Esophagus muscularis mucosa (tissue), 4 donors: ENCODE measurements at regions not wholly inside any gene's neighbourhood (a gene's known extent, or its start where the extent isn't known, plus 50 kb on each side); places are given as distances from the start of the nearest gene placed in this dataset.

ENCODE experiments used
- DNase-seq: peaks from one replicate; pipeline ENCODE4 v3.0.0-alpha.2; 2017; ENCODE audit errors: extremely low spot score
- H3K27ac ChIP-seq, 4 donors: fragments of 200-600 bp; sonication (generic); replicated peaks in 1 of 4; 1 replicate in 3 of 4; 2 replicates in 1 of 4; pipeline ENCODE4 v1.5.1; 2016 to 2019; ENCODE audit warnings: mild to moderate bottlenecking in 1 of 4
- H3K27me3 ChIP-seq, 4 donors: fragments of 200-600 bp; sonication (generic); one replicate each; pipeline versions ENCODE4 v1.5.1 to v1.6.0; 2016 to 2019
- H3K36me3 ChIP-seq, 4 donors: fragments of 200-600 bp; sonication (generic); one replicate each; pipeline ENCODE4 v1.5.1; 2016 to 2019
- H3K4me1 ChIP-seq, 4 donors: fragments of 200-600 bp; sonication (generic); one replicate each; pipeline ENCODE4 v1.5.1; 2016 to 2019
- H3K4me3 ChIP-seq, 4 donors: fragments of 200-600 bp; sonication (generic); 1 replicate in 2 of 4; 2 replicates in 2 of 4; pipeline ENCODE4 v1.5.1; 2016 to 2019; ENCODE audit warnings: mild to moderate bottlenecking in 4 of 4, moderate library complexity in 1 of 4
- H3K9me3 ChIP-seq, 4 donors: fragments of 200-600 bp; sonication (generic); 1 replicate in 3 of 4; 2 replicates in 1 of 4; pipeline ENCODE4 v1.5.1; 2016 to 2019
- CTCF ChIP-seq, 3 experiments: fragments of 200-600 bp in 2 of 3; fragments of 450-650 bp in 1 of 3; sonication (generic) in 2 of 3; IDR thresholded peaks; one replicate each; pipeline ENCODE4 v1.5.1; 2017 to 2019; ENCODE audit warnings: antibody characterized with exemption in 3 of 3, mild to moderate bottlenecking in 2 of 3, moderate library complexity in 1 of 3
- EP300 ChIP-seq: sonication (generic); formaldehyde crosslinking; IDR thresholded peaks from one replicate; pipeline ENCODE4 v1.6.1; 2017; ENCODE audit warnings: antibody characterized with exemption
- POLR2A ChIP-seq: fragments of 450-650 bp; IDR thresholded peaks from one replicate; pipeline ENCODE4 v1.6.1; 2017; ENCODE audit warnings: antibody characterized with exemption, moderate library complexity, mild to moderate bottlenecking, low read depth
- POLR2AphosphoS5 ChIP-seq, 2 donors: sonication (generic); formaldehyde crosslinking; IDR thresholded peaks; one replicate each; pipeline ENCODE4 v1.6.1; 2017; ENCODE audit warnings: antibody characterized with exemption in 2 of 2
- WGBS: methylation state at CpG from one replicate; pipeline ENCODE4 v1.1.5; 2018; 5-methylcytosine and 5-hydroxymethylcytosine counted together
- intact Hi-C: fragments of 100-400 bp; cut with DNase I; formaldehyde crosslinking; loops from one replicate; pipeline ENCODE4 v1.15.1; 2023

DNA sequence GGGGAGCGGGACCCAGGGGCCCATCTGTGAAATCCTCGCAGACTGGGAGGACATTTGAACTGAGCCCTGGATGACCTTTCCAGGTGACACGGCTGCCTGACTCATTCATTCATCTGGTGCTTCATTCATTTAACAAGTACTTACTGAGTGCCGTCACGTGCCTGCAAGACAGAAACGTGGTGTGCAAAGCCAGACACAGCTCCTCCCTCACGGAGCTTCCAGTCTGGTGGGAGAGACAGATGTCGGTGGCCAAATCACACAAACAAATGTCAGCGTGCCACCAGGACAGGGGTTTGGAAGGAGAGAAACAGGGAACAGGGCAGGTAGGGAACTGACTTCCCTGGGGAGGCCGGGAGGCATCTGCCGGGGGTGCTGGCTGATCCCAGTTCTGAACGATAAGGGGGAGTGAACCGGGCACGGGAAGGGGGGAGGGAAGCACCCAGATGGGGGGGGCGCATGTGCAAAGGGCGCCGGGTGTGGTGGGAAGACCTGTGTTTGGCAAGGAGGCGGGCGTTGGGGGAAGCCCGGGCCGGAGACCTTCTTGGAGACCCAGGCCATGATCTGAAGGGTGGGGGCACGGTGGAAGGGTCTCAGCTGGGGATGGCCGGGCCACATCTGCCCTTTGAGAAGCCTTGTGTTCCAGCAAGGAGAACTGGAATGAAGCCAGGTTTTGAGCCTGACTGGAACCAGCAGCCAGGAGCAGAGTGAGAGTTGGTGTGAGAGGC, 93.6 kb upstream of the CIBAR2 start:
- 38% methylated on average over 15 of the region's 23 CpGs for WGBS
- H3K4me3 ChIP-seq: peak overlapping the region; percentile 14 to 26 (median 20)
- no peaks in the 10 kb centered on the region for H3K36me3 ChIP-seq
- H3K27ac ChIP-seq: peak overlapping the region in 3 of 4 donors; percentile 64 to 82 (median 81)
- intact Hi-C loops: no loop called here
- no peaks in the 10 kb centered on the region for H3K9me3 ChIP-seq
- no peak for TF ChIP-seq EP300
- TF ChIP-seq POLR2AphosphoS5 (IDR thresholded peaks at IDR 0.05): peak in 1 of 2 donors; percentile 14
- peaks cover 53 to 100% (median 98%) of the 10 kb centered on the region in 4 donors for H3K4me1 ChIP-seq
- DNase-seq: no peak
- H3K27me3 ChIP-seq: no peaks in the 10 kb centered on the region

DNA sequence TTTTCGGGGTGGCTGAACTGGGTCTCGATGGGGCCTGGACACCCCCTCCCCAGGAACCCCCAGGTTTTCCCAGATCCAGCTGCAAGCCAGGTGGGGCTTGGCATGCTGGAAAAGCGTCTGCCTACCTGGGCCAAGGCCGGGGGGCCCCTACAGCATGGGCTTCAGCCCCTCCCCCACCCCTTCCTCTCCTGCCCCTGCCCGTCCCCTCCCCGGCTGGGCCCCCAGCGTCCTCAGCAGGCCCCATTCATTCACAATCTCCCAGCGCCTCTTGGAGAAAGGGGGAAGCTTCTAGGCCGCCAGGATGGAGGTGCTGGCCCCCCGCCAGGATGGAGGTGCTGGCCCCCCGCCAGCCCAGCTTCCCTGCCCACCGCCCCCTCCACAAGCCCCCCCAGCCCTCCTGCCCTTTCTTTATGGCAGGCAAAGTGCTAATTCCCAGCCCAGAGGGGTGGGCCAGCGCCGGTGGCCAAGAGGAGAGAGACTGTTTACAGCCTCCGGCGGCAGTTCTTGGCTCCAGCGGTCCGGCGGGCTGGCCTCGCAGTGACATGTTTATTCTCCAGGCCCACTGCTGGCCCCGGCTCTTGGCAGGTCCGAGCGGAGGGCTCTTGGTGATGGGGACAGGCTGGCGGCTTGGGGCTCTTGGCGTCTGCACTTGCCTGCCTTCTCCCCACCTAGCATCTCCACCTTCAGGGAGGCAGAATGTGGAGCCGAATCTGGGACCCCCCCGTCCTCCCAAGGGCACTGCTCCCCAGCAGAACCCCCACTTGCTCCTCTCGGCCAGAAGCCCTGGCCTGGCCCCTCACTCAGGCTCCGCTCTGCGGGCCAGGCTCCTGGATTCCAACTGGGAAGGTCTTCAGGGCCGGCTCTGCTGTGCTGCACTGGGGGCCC, 94.4 kb upstream of the CIBAR2 start:
- H3K4me1 ChIP-seq: peaks cover 53 to 100% (median 98%) of the 10 kb centered on the region in 4 donors
- intact Hi-C loops: no loop called here
- H3K27ac ChIP-seq: peak overlapping the region; percentile 64 to 82 (median 82)
- DNase-seq: no peak
- H3K36me3 ChIP-seq: no peaks in the 10 kb centered on the region
- no peak for TF ChIP-seq POLR2A
- TF ChIP-seq POLR2AphosphoS5 (IDR thresholded peaks at IDR 0.05): peak; percentile 51 to 60
- TF ChIP-seq EP300: no peak
- TF ChIP-seq CTCF (IDR thresholded peaks at IDR 0.05): no peak
- H3K4me3 ChIP-seq: peak overlapping the region; percentile 14 to 26 (median 20)
- H3K27me3 ChIP-seq: no peaks in the 10 kb centered on the region
- WGBS: 23% methylated on average over 12 of the region's 31 CpGs
- no peaks in the 10 kb centered on the region for H3K9me3 ChIP-seq

DNA sequence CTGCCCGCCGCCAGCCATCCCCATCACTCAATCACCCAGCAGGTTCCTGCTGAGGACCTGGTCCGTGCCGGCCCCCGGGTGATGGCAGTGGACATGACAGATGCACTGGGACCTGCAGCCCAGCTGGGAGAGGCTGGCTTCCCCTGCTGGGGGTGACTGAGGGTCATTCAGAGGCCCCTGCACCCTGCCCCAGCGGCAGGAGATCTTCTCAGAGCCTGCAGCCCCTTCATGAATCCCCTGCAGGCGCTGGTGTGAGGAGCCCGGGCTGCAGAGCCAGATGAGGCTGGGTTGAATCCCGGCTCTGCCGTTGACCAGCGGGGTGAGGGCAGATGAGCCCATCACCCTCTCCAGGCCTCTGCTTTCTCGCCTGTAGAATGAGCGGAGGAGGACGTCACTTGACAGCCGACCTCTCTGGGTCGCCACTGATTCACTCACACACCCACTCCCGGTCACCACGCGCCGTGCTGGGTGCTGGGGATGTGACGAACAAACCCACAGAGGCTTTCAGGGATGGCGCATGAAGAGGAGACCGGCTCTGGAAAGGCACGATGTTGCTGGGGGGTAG, 95.2 kb upstream of the CIBAR2 start:
- Histone ChIP-seq H3K4me3 (no peak overlapping the region), H3K36me3 (no peaks in the 10 kb centered on the region), H3K27me3 (no peaks in the 10 kb centered on the region), H3K9me3 (no peaks in the 10 kb centered on the region), H3K27ac (peak overlapping the region; percentile 64 to 82 (median 82)), H3K4me1 (peaks cover 50 to 100% (median 98%) of the 10 kb centered on the region in 4 donors)
- intact Hi-C loops: no loop called here
- no peak for TF ChIP-seq CTCF (IDR thresholded peaks at IDR 0.05)
- TF ChIP-seq POLR2A: no peak
- TF ChIP-seq POLR2AphosphoS5 (IDR thresholded peaks at IDR 0.05): no peak
- TF ChIP-seq EP300: no peak
- no peak for DNase-seq
- 74% methylated on average over 14 of the region's 24 CpGs for WGBS

GRCh38 chr16:85208181-85208580, 95.9 kb upstream of the CIBAR2 start:
- no peak for DNase-seq

More at GRCh38 chr16:85208181-85208580, 95.9 kb upstream of the CIBAR2 start:
- TF ChIP-seq CTCF (IDR thresholded peaks at IDR 0.05) (no peak), POLR2A (no peak), POLR2AphosphoS5 (IDR thresholded peaks at IDR 0.05) (no peak), EP300 (no peak)
- H3K4me1 ChIP-seq: peaks cover 49 to 100% (median 98%) of the 10 kb centered on the region in 4 donors
- peak overlapping the region; percentile 64 to 82 (median 82) for H3K27ac ChIP-seq
- no peaks in the 10 kb centered on the region for H3K36me3 ChIP-seq
- no peak overlapping the region for H3K4me3 ChIP-seq
- intact Hi-C loops: no loop called here
- no peaks in the 10 kb centered on the region for H3K9me3 ChIP-seq
- WGBS: over 99% methylated on average over 13 of the region's 17 CpGs
- H3K27me3 ChIP-seq: no peaks in the 10 kb centered on the region
